Vagina (tissue), 2 donors: ENCODE measurements at regions not wholly inside any gene's neighbourhood (a gene's known extent, or its start where the extent isn't known, plus 50 kb on each side); places are given as distances from the start of the nearest gene placed in this dataset.

ENCODE experiments used
- DNase-seq, 2 donors: peaks; one replicate each; pipeline ENCODE4 v3.0.0-alpha.2; 2017; ENCODE audit errors: extremely low spot score in 2 of 2
- H3K27ac ChIP-seq: fragments of 200-600 bp; sonication (generic); one replicate; pipeline ENCODE4 v1.5.1; 2019
- H3K27me3 ChIP-seq: fragments of 200-600 bp; sonication (generic); one replicate; pipeline ENCODE4 v1.5.1; 2019
- H3K36me3 ChIP-seq, 2 donors: fragments of 200-600 bp; sonication (generic); one replicate each; pipeline ENCODE4 v1.5.1; 2017 to 2019
- H3K4me1 ChIP-seq: fragments of 200-600 bp; sonication (generic); one replicate; pipeline ENCODE4 v1.5.1; 2019
- H3K4me3 ChIP-seq, 2 donors: fragments of 200-600 bp; sonication (generic); 1 replicate in 1 of 2; 2 replicates in 1 of 2; pipeline ENCODE4 v1.5.1; 2016 to 2019
- H3K9me3 ChIP-seq: fragments of 200-600 bp; sonication (generic); one replicate; pipeline ENCODE4 v1.5.1; 2019
- CTCF ChIP-seq, 3 experiments: fragments of 450-650 bp in 2 of 3; fragments of 200-600 bp in 1 of 3; sonication (generic) in 1 of 3; IDR thresholded peaks; one replicate each; pipeline ENCODE4 v1.5.1; 2017 to 2019; ENCODE audit warnings: antibody characterized with exemption in 3 of 3, mild to moderate bottlenecking in 2 of 3, moderate library complexity in 2 of 3
- POLR2A ChIP-seq, 2 donors: fragments of 450-650 bp; IDR thresholded peaks; one replicate each; pipeline ENCODE4 v1.6.1; 2017; ENCODE audit warnings: antibody characterized with exemption in 2 of 2, mild to moderate bottlenecking in 2 of 2, moderate library complexity in 2 of 2
- POLR2AphosphoS5 ChIP-seq, 2 donors: sonication (generic); formaldehyde crosslinking; IDR thresholded peaks; one replicate each; pipeline ENCODE4 v1.9.0; 2017; ENCODE audit warnings: antibody characterized with exemption in 2 of 2, mild to moderate bottlenecking in 2 of 2, low read depth in 1 of 2; ENCODE audit not compliant: insufficient read depth in 1 of 2
- intact Hi-C: fragments of 100-400 bp; cut with DNase I; formaldehyde crosslinking; loops from one replicate; pipeline ENCODE4 v1.15.1; 2023

DNA sequence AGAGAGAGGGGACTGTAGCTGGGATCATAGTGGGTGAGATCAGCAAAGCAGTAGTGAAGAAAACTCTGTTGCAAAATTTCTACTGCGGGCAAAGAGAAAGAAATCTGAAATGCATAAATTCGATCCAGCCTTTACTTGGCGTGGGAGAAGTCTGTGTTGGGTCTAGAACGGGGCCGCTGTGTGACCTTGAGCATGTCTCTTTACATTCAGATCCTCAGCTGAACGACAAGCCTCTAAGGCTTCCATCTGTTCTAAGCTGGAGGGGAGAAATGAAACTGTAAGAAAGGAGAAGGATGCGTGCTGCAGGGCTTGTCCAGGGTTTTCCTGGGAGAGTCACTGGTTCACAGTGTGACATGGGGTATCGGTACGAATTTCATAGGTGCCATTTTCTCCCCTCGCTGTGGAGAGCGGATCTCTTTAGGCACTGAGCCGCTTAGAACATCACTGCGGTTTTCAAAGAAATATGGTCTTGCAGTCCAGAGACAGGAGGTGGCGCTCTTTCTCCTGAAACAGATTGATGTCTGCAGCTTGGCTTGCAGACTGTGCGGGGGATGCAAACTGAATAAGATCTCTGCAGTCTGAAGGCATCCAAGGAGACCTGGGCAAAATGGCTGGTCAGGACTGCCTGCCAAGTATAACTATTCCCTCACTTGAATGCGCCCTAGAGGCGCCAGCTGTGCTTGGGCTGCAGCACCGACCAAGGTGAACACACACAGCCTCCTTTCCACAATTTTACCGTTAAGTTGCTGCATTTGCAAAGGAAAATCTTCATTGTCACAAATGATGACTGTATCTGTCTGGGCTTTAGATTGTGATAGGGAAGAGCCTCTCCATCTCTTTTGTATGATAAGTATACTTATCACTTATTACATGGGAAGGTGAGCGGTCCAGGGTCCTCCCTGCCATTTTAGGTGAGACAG is 104.1 kb downstream of the XCL2 start:
- TF ChIP-seq CTCF (IDR thresholded peaks at IDR 0.05), result peak; percentile 71 to 76 (median 75)
- TF ChIP-seq POLR2A (IDR thresholded peaks at IDR 0.05), result no peak
- no peak for TF ChIP-seq POLR2AphosphoS5 (IDR thresholded peaks at IDR 0.05; ENCODE audit: insufficient read depth in 1 of 2, low read depth in 1 of 2)
- H3K4me3 ChIP-seq, result peak overlapping the region in 1 of 2 donors; percentile 20
- no peaks in the 10 kb centered on the region for H3K36me3 ChIP-seq
- H3K27me3 ChIP-seq, result no peaks in the 10 kb centered on the region
- intact Hi-C loops, result no loop called here
- H3K4me1 ChIP-seq, result no peaks in the 10 kb centered on the region
- no peak for DNase-seq
- no peak overlapping the region for H3K27ac ChIP-seq
- H3K9me3 ChIP-seq, result no peaks in the 10 kb centered on the region

GRCh38 chr1:168438626-168439025 is 105.2 kb downstream of the XCL2 start:
- H3K27me3 ChIP-seq, result no peaks in the 10 kb centered on the region
- no peaks in the 10 kb centered on the region for H3K9me3 ChIP-seq
- DNase-seq, result no peak
- H3K4me3 ChIP-seq, result no peak overlapping the region
- no peaks in the 10 kb centered on the region for H3K4me1 ChIP-seq
- TF ChIP-seq POLR2AphosphoS5 (IDR thresholded peaks at IDR 0.05; ENCODE audit: insufficient read depth in 1 of 2, low read depth in 1 of 2), result no peak
- TF ChIP-seq POLR2A (IDR thresholded peaks at IDR 0.05), result no peak
- intact Hi-C loops, result no loop called here
- no peak overlapping the region for H3K27ac ChIP-seq
- H3K36me3 ChIP-seq, result no peaks in the 10 kb centered on the region

DNA sequence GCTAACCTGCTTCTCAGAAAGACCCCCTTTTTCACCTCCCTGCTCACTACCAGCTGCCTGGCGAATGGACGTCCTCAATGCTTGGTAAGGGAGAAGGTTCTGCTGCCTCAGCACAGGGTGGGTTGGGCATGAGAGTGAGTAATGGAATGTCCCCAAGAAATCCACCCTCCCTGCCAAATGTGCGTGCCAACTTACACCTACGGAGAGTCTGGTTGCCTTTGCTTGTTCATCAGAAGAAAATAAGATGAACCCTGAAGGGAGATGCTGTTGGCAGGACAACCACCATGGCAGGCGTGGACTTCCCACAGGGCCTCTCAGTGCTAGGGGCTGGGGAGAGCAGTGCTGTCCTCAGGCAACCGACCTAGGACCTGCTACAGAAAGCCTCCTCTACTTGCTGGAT is 106.0 kb downstream of the XCL2 start:
- no peaks in the 10 kb centered on the region for H3K9me3 ChIP-seq
- no peak overlapping the region for H3K27ac ChIP-seq
- peak in 1 of 2 donors; percentile 71 for DNase-seq
- H3K27me3 ChIP-seq, result no peaks in the 10 kb centered on the region
- no peaks in the 10 kb centered on the region for H3K36me3 ChIP-seq
- no peak overlapping the region for H3K4me3 ChIP-seq
- H3K4me1 ChIP-seq, result no peaks in the 10 kb centered on the region
- intact Hi-C loops, result no loop called here
- TF ChIP-seq CTCF (IDR thresholded peaks at IDR 0.05), result no peak
- TF ChIP-seq POLR2AphosphoS5 (IDR thresholded peaks at IDR 0.05; ENCODE audit: insufficient read depth in 1 of 2, low read depth in 1 of 2), result no peak
- no peak for TF ChIP-seq POLR2A (IDR thresholded peaks at IDR 0.05)

- H3K27ac ChIP-seq, result no peak overlapping the region
- H3K4me3 ChIP-seq, result no peak overlapping the region
Observed at GRCh38 chr1:168435439-168435838, 108.4 kb downstream of the XCL2 start.

GRCh38 chr1:168433238-168433637 is 110.6 kb downstream of the XCL2 start:
- Histone ChIP-seq H3K9me3 (no peaks in the 10 kb centered on the region), H3K27me3 (no peaks in the 10 kb centered on the region), H3K27ac (no peak overlapping the region), H3K36me3 (no peaks in the 10 kb centered on the region), H3K4me3 (no peak overlapping the region), H3K4me1 (peaks cover 9% of the 10 kb centered on the region)
- intact Hi-C loops, result no loop called here
- TF ChIP-seq POLR2AphosphoS5 (IDR thresholded peaks at IDR 0.05; ENCODE audit: insufficient read depth in 1 of 2, low read depth in 1 of 2) (no peak), CTCF (IDR thresholded peaks at IDR 0.05) (no peak), POLR2A (IDR thresholded peaks at IDR 0.05) (no peak)
- DNase-seq, result no peak

More at GRCh38 chr1:168435439-168435838, 108.4 kb downstream of the XCL2 start:
- no peaks in the 10 kb centered on the region for H3K4me1 ChIP-seq
- TF ChIP-seq POLR2A (IDR thresholded peaks at IDR 0.05), result no peak
- no peak for TF ChIP-seq POLR2AphosphoS5 (IDR thresholded peaks at IDR 0.05; ENCODE audit: insufficient read depth in 1 of 2, low read depth in 1 of 2)
- TF ChIP-seq CTCF (IDR thresholded peaks at IDR 0.05), result no peak
- peak in 1 of 2 donors; percentile 65 for DNase-seq
- intact Hi-C loops, result no loop called here
- H3K27me3 ChIP-seq, result no peaks in the 10 kb centered on the region
- no peaks in the 10 kb centered on the region for H3K36me3 ChIP-seq
- H3K9me3 ChIP-seq, result no peaks in the 10 kb centered on the region
